Small intestine (tissue), 7 donors: ENCODE measurements at regions not wholly inside any gene's neighbourhood (a gene's known extent, or its start where the extent isn't known, plus 50 kb on each side); places are given as distances from the start of the nearest gene placed in this dataset.

Experiments used
- DNase-seq, 2 donors: peaks; one replicate each; pipeline versions ENCODE4 v3.0.0 to v3.0.0-alpha.2; 2013
- FAIRE-seq: peaks from 2 replicates; lab custom pipeline; 2012; peaks lifted over from hg19 to GRCh38; lab: Jason Lieb, UNC
- H3K27ac ChIP-seq, 3 donors: one replicate each; pipeline ENCODE4 v1.5.1; 2013; ENCODE audit warnings: low read length in 2 of 3, mild to moderate bottlenecking in 2 of 3, control low read depth in 1 of 3, inconsistent platforms in 1 of 3, low read depth in 1 of 3, moderate library complexity in 1 of 3
- H3K27me3 ChIP-seq, 3 donors: one replicate each; pipeline ENCODE4 v1.6.1; 2013; ENCODE audit warnings: low read length in 3 of 3, inconsistent platforms in 1 of 3; ENCODE audit not compliant: control insufficient read depth in 3 of 3, insufficient read depth in 3 of 3
- H3K36me3 ChIP-seq, 3 donors: one replicate each; pipeline ENCODE4 v1.6.1; 2013; ENCODE audit warnings: low read length in 3 of 3, inconsistent platforms in 1 of 3, low read depth in 1 of 3, mild to moderate bottlenecking in 1 of 3, moderate library complexity in 1 of 3; ENCODE audit not compliant: control insufficient read depth in 3 of 3, insufficient read depth in 2 of 3
- H3K4me1 ChIP-seq, 3 donors: one replicate each; pipeline ENCODE4 v1.6.1; 2013; ENCODE audit warnings: low read length in 2 of 3, inconsistent platforms in 1 of 3, low read depth in 1 of 3, mild to moderate bottlenecking in 1 of 3, moderate library complexity in 1 of 3; ENCODE audit not compliant: control insufficient read depth in 3 of 3, insufficient read depth in 2 of 3
- H3K4me3 ChIP-seq, 3 donors: one replicate each; pipeline ENCODE4 v1.5.1; 2013; ENCODE audit warnings: low read length in 3 of 3, control low read depth in 1 of 3, inconsistent platforms in 1 of 3, low read depth in 1 of 3, mild to moderate bottlenecking in 1 of 3, moderate library complexity in 1 of 3
- H3K9me3 ChIP-seq, 2 donors: one replicate each; pipeline ENCODE4 v1.6.1; 2013; ENCODE audit warnings: low read depth in 1 of 2, low read length in 1 of 2; ENCODE audit not compliant: control insufficient read depth in 2 of 2, insufficient read depth in 1 of 2
- WGBS, 3 donors: extraction: QIAGEN DNeasy Blood & Tissue Kit; methylation state at CpG; one replicate each; pipeline ENCODE4 v1.1.7; 2013; 5-methylcytosine and 5-hydroxymethylcytosine counted together
- donor health status: healthy with polysubstance abuse.
- donor health status: control.
- donor health status: control.
- donor health status: Bipolar disorder and iron deficiency.
- donor health status: healthy.

DNA sequence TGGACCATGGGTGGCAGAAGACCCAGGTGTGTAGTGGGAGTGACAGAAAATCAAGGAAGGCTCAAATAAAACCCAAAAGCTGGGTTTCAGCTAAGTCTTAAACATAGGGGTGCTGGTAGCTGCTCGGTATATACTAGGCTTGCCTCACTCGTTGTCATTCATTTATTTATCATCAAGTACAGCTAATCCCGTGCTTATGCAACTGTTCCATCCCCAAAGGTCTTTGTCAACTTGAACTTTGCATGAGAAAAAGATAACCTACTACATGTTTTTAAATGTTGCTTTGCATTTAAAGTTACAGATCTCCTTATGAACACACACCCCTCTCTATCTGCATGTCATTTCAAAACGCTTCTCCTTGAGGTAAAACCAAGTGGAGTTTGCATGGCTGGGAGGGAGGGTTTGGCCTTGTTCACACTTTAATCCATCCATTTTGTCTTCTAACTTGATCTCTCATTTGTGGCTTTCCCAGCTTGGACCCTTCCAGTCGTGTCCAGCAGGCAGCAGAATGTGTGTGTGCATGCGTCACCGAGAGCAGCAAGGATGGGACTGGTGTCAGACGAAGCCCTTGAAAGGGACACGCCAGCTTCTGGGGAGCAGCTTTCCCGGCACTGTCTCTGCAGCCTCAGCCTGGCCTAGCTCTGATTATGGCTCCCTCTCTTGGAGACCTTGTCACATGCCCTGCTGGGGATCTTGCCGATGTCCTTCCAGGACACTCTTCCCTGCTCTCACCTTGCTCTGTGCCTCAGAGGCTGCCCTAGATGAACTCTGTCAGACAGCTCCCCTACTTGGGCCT is 133.5 kb downstream of the GADD45G start:
- WGBS, 3 donors = 63 to 77% (median 71%) methylated on average over 11 of the region's 11 CpGs
- Histone ChIP-seq H3K4me1 (peaks cover 0 to 5% (median 0%) of the 10 kb centered on the region in 3 donors), H3K27me3 (no peaks in the 10 kb centered on the region), H3K36me3 (no peaks in the 10 kb centered on the region), H3K9me3 (no peaks in the 10 kb centered on the region), H3K4me3 (no peak overlapping the region), H3K27ac (no peak overlapping the region)
- DNase-seq = peak in 1 of 2 donors; percentile 29
- FAIRE-seq = no peak

DNA sequence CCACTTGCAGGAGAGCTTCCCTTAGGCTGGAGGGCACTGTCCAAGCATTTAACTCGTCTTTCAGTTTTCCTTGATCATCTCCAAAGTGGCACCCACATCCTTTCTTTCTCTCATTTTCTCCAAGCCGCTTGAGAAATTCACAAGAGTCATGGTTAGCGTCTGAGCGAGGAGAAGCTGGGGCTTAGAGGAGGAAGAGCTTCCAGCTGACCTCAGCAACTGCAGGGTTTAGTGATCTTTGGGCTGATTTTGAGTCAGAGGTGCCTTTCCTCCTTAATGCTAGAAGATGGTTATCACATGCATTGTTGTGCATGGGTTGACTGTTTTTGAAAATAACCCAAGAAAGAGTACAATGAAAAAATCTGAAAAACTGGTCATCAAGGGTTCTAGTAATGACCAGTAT is 134.7 kb downstream of the GADD45G start:
- no peaks in the 10 kb centered on the region for H3K36me3 ChIP-seq
- H3K4me1 ChIP-seq = peaks cover 0 to 5% (median 0%) of the 10 kb centered on the region in 3 donors
- no peaks in the 10 kb centered on the region for H3K27me3 ChIP-seq
- H3K27ac ChIP-seq = no peak overlapping the region
- FAIRE-seq (no peak), DNase-seq (no peak)
- no peak overlapping the region for H3K4me3 ChIP-seq
- WGBS, 3 donors = 77 to 88% (median 78%) methylated on average over 4 of the region's 4 CpGs
- H3K9me3 ChIP-seq = peaks cover 0 to 1% of the 10 kb centered on the region in 2 donors

DNA sequence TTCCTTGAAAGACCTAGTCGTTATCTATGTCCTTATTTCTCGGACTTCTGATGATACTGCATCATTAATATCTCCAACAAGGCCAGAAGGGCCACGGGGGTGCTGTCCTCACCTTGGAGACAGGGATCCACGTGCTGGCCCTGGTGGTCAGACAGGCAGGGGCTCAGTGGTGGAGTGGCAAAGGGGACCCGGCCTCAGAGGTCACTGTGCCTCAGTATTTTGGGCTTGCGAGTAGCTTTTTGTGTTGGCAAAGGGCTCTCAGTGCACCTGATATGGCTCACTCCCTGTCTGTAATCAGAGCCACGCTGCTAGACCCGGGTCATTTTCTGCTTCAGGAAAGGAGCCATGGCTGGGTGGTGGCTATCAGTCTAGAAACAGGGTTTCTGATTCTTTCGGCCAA is 135.1 kb downstream of the GADD45G start:
- Histone ChIP-seq H3K4me3 (no peak overlapping the region), H3K4me1 (peaks cover 0 to 5% (median 0%) of the 10 kb centered on the region in 3 donors), H3K9me3 (peaks cover 0 to 5% of the 10 kb centered on the region in 2 donors), H3K27me3 (no peaks in the 10 kb centered on the region), H3K27ac (no peak overlapping the region), H3K36me3 (no peaks in the 10 kb centered on the region)
- WGBS, 3 donors = 70 to 86% (median 82%) methylated on average over 9 of the region's 9 CpGs
- FAIRE-seq = no peak
- no peak for DNase-seq

DNA sequence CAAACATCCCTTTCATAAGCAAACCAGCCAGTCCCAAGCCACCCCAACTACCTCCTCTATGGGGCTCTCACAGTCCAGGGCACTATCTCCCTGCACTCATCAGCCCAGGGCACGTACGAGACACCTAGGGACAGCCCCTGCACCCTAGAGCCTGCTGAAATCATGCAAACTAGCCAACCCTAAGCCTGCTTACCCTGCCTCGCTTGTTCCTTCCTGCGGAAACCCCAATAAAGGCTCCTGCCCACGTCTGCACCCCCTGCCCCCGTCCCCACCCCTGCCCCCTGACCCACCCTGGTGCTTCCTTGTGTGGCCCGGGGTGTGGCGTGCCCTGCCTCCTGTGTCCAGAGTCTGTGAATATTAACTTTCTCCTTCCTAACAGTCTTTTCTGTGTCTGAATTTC is 135.9 kb downstream of the GADD45G start:
- no peak overlapping the region for H3K4me3 ChIP-seq
- no peaks in the 10 kb centered on the region for H3K27me3 ChIP-seq
- peaks cover 0 to 5% (median 0%) of the 10 kb centered on the region in 3 donors for H3K4me1 ChIP-seq
- no peak overlapping the region for H3K27ac ChIP-seq
- 5 to 47% (median 36%) methylated on average over 8 of the region's 8 CpGs for WGBS, 3 donors
- FAIRE-seq (no peak), DNase-seq (peak in 1 of 2 donors; percentile 14)
- H3K9me3 ChIP-seq = peaks cover 0 to 8% of the 10 kb centered on the region in 2 donors
- H3K36me3 ChIP-seq = no peaks in the 10 kb centered on the region

DNA sequence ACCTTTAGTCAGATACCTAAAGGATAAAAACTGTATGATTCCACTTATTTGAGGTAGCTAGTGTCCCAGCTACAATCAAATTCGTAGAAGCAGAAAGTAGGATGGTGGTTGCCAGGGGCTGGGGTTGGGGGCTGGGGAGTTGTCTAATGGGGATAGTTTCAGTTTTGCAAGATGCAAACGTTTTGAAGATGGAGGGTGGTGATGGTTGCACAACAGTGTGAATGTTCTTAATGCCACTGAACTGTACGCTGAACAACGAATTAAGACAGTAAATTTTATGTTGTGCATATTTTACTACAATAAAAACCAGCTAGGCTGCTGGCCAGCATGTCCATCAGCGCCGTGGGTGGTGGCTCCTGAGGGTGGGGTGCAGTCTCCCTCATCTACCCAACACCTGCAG is 137.8 kb downstream of the GADD45G start:
- DNase-seq = no peak
- no peak for FAIRE-seq
- WGBS, 3 donors = 57 to 70% (median 69%) methylated on average over 6 of the region's 6 CpGs
- H3K27ac ChIP-seq = peak overlapping the region in 1 of 3 donors; percentile 47
- H3K4me1 ChIP-seq = peaks cover 0 to 5% (median 0%) of the 10 kb centered on the region in 3 donors
- H3K4me3 ChIP-seq = no peak overlapping the region
- H3K9me3 ChIP-seq = peaks cover 0 to 8% of the 10 kb centered on the region in 2 donors
- no peaks in the 10 kb centered on the region for H3K27me3 ChIP-seq
- no peaks in the 10 kb centered on the region for H3K36me3 ChIP-seq

DNA sequence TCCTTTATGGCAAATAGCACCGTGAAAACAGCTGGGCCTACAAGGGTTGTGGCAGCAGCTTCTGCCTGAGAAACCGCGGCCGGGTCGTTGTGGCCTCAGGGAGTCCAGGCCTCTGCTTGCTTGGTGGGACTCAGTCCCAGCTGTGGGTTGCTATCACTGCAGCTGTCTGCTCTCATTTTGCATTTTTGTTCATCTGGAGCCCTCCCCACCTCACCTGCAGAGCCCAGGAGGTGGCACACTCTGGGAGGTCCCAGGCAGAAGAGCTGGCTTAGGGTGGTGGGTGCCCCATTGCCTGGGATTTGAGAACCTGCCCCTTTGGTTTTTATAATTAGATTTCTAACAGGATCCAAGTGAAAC is 138.4 kb downstream of the GADD45G start:
- H3K27ac ChIP-seq = peak overlapping the region in 1 of 3 donors; percentile 47
- peaks cover 0 to 5% (median 0%) of the 10 kb centered on the region in 3 donors for H3K4me1 ChIP-seq
- 59 to 85% (median 82%) methylated on average over 5 of the region's 5 CpGs for WGBS, 3 donors
- no peaks in the 10 kb centered on the region for H3K36me3 ChIP-seq
- DNase-seq (no peak), FAIRE-seq (no peak)
- H3K9me3 ChIP-seq = peaks cover 0 to 8% of the 10 kb centered on the region in 2 donors
- H3K27me3 ChIP-seq = no peaks in the 10 kb centered on the region
- no peak overlapping the region for H3K4me3 ChIP-seq

DNA sequence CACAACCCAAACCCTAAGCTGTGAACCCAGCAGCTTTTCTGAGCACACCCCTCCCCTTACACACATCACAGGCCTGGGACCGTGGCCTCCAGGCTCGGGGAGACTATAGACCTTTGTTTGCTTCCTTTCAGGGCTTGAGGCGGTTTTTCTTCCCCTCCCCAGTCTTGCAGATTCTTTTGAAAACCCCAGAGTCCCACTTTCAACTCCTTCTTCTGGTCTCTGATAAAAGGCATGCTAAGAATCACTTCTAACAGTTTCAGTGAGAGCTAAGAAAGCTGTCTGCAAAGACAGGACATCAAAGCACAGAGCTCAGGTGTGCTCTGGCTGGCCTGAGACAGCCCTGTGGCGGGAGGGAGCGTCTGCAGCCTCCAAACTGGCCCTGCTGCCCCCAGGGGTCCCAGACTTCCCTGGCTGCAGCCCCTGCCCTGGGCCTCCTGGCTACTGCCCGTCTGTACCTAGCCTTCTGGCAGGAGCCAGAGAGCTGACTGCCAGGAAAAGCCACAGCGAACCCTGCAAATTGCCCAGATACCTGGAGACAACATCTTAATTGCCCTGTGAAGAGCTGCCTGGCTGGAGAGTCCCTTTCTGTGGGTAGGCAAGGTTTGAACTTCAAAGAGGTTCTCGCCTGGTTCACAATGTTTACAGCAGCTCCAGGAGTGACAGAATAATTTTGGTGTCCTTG is 138.9 kb downstream of the GADD45G start:
- no peak for FAIRE-seq
- Histone ChIP-seq H3K27ac (peak overlapping the region in 1 of 3 donors; percentile 55), H3K4me3 (no peak overlapping the region), H3K27me3 (no peaks in the 10 kb centered on the region), H3K9me3 (peaks cover 0 to 13% of the 10 kb centered on the region in 2 donors), H3K4me1 (peaks cover 0 to 5% (median 0%) of the 10 kb centered on the region in 3 donors), H3K36me3 (no peaks in the 10 kb centered on the region)
- peak in 1 of 2 donors; percentile 47 for DNase-seq
- WGBS, 3 donors = 55 to 70% (median 61%) methylated on average over 8 of the region's 8 CpGs

DNA sequence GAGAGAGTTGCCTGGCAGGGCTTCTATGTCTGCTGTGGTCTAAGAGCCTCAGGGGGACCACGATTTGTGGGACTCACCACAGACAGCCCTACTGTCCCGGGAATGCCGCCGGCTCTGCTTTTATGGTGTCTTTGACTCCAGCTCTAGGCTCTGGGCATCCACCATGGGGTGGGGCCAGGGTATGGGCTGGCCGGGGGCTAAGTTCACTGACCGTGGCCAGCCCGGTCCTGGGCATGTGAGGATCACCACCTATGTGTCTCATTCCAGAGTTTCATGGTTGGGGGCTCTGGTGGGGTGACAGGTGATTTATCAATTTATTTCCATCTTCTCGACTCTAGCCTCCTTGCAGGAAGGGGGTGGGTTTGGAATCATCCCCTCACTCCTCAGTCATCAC is 139.4 kb downstream of the GADD45G start:
- no peak for DNase-seq
- Histone ChIP-seq H3K4me1 (peaks cover 0 to 5% (median 0%) of the 10 kb centered on the region in 3 donors), H3K27ac (no peak overlapping the region), H3K4me3 (no peak overlapping the region), H3K36me3 (no peaks in the 10 kb centered on the region), H3K27me3 (no peaks in the 10 kb centered on the region), H3K9me3 (peaks cover 0 to 17% of the 10 kb centered on the region in 2 donors)
- no peak for FAIRE-seq
- 85 to 89% (median 89%) methylated on average over 8 of the region's 8 CpGs for WGBS, 3 donors
